C4-2B (cell line): ENCODE measurements at regions not wholly inside any gene's neighbourhood (a gene's known extent, or its start where the extent isn't known, plus 50 kb on each side); places are given as distances from the start of the nearest gene placed in this dataset.

ENCODE experiments used
- ZFX ChIP-seq: fragments of 450-650 bp; IDR thresholded peaks from 2 replicates; pipeline ENCODE4 v1.6.1; 2017
- TF ChIP-seq, protein P1 (sequence below): fragments of 450-650 bp; conservative IDR thresholded peaks from 2 replicates; pipeline ENCODE4 v1.5.1; 2017; ENCODE audit warnings: mild to moderate bottlenecking

DNA sequence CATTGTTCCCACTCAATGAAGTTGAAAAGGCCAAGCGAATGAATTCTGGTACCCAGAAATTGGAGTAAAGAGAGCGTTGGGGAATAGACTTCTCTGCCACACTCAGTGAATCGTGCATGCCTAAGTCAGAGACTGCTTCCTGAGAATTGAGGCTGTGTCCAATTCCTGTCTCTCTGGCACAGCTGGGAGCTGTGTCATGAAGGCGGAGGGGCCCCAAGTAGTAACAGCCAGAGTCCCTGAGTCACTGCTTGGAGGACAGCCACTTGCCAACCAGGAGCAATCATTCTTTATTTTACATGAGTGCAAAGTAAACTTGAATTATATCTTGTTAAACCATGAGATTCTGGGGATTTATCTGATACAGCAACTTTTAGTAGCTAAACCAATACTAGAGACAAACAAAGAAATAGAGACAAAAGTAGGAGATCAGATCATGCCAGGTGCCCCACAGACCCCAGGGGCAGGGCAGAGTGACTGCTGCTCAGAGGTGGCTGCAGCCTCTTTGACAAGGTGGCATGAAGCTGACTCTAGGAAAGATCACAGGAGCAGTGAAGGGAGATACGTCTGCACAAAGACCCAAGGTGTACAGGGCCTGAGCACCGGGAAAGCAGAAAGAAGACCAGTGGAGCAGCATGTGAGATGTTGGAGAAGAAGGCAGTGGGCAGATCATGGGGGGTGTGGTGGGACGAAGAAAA, 246.0 kb downstream of the GADD45G start:
- TF ChIP-seq, protein P1, sequence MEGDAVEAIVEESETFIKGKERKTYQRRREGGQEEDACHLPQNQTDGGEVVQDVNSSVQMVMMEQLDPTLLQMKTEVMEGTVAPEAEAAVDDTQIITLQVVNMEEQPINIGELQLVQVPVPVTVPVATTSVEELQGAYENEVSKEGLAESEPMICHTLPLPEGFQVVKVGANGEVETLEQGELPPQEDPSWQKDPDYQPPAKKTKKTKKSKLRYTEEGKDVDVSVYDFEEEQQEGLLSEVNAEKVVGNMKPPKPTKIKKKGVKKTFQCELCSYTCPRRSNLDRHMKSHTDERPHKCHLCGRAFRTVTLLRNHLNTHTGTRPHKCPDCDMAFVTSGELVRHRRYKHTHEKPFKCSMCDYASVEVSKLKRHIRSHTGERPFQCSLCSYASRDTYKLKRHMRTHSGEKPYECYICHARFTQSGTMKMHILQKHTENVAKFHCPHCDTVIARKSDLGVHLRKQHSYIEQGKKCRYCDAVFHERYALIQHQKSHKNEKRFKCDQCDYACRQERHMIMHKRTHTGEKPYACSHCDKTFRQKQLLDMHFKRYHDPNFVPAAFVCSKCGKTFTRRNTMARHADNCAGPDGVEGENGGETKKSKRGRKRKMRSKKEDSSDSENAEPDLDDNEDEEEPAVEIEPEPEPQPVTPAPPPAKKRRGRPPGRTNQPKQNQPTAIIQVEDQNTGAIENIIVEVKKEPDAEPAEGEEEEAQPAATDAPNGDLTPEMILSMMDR: no peak
- TF ChIP-seq ZFX: no peak
